Activated CD8-positive, alpha-beta memory T cell treated with anti-CD3 and anti-CD28 coated beads, Interleukin-2, amount 50 U/mL, for 48 hours (primary cell): ENCODE measurements at regions not wholly inside any gene's neighbourhood (a gene's known extent, or its start where the extent isn't known, plus 50 kb on each side); places are given as distances from the start of the nearest gene placed in this dataset.
"Not testable (repeated sequence)": the region's sequence is repeated elsewhere in the genome, so short reads cannot be mapped to it uniquely, and the experiment has no call there.

Source experiments
- DNase-seq: peaks from one replicate; pipeline ENCODE4 v3.0.0-alpha.2; 2020

- DNase-seq: no peak
These were observed 139.4 kb upstream of the HCCS start for GRCh38 chrX:10971759-10972158.

- DNase-seq: no peak
These were observed 138.4 kb upstream of the HCCS start for GRCh38 chrX:10972706-10973105.

- no peak for DNase-seq
These were observed 136.2 kb upstream of the HCCS start for GRCh38 chrX:10974920-10975319.

GRCh38 chrX:10979956-10980355 lies 131.2 kb upstream of the HCCS start:
- no peak for DNase-seq

- DNase-seq: no peak
These were observed 129.6 kb upstream of the HCCS start for GRCh38 chrX:10981506-10981905.

- no peak for DNase-seq
These were observed 127.6 kb upstream of the HCCS start for GRCh38 chrX:10983526-10983925.

GRCh38 chrX:10984213-10984612 lies 126.9 kb upstream of the HCCS start:
- no peak for DNase-seq

GRCh38 chrX:10986616-10987015 lies 124.5 kb upstream of the HCCS start:
- DNase-seq: no peak

GRCh38 chrX:10988653-10989052 lies 122.5 kb upstream of the HCCS start:
- no peak for DNase-seq

- DNase-seq: no peak
These were observed 121.7 kb upstream of the HCCS start for GRCh38 chrX:10989386-10989785.

GRCh38 chrX:10990418-10990817 lies 120.7 kb upstream of the HCCS start:
- no peak for DNase-seq

GRCh38 chrX:10990976-10991375 lies 120.2 kb upstream of the HCCS start:
- DNase-seq: no peak

GRCh38 chrX:10992110-10992509 lies 119.0 kb upstream of the HCCS start:
- DNase-seq: no peak

- DNase-seq: not testable (repeated sequence)
These were observed 104.1 kb upstream of the HCCS start for GRCh38 chrX:11007076-11007475.

- no peak for DNase-seq
These were observed 100.7 kb upstream of the HCCS start for GRCh38 chrX:11010476-11010875.

GRCh38 chrX:11016728-11017127 lies 94.4 kb upstream of the HCCS start:
- DNase-seq: no peak

- DNase-seq: not testable (repeated sequence)
These were observed 88.5 kb upstream of the HCCS start for GRCh38 chrX:11022588-11022987.

- DNase-seq: no peak
These were observed 71.2 kb upstream of the HCCS start for GRCh38 chrX:11039926-11040325.

GRCh38 chrX:11040405-11040804 lies 70.7 kb upstream of the HCCS start:
- DNase-seq: no peak

- no peak for DNase-seq
These were observed 70.1 kb upstream of the HCCS start for GRCh38 chrX:11040996-11041395.

GRCh38 chrX:11050013-11050412 lies 61.1 kb upstream of the HCCS start:
- DNase-seq: no peak

GRCh38 chrX:11053351-11053750 lies 57.8 kb upstream of the HCCS start:
- DNase-seq: no peak

- no peak for DNase-seq
These were observed 54.6 kb upstream of the HCCS start for GRCh38 chrX:11056322-11057176.

GRCh38 chrX:11059933-11060332 lies 51.2 kb upstream of the HCCS start:
- DNase-seq: no peak
